Adrenal gland (tissue), 5 donors: ENCODE measurements at regions not wholly inside any gene's neighbourhood (a gene's known extent, or its start where the extent isn't known, plus 50 kb on each side); places are given as distances from the start of the nearest gene placed in this dataset.

Source experiments
- POLR2A ChIP-seq, 2 donors: fragments of 450-650 bp; IDR thresholded peaks; one replicate each; pipeline ENCODE4 v1.6.1; 2017; ENCODE audit warnings: antibody characterized with exemption in 2 of 2, mild to moderate bottlenecking in 2 of 2, moderate library complexity in 1 of 2
- TF ChIP-seq, protein P1 (sequence below), 6 experiments: fragments of 450-650 bp in 4 of 6; fragments of 200-600 bp in 2 of 6; sonication (generic) in 1 of 6; IDR thresholded peaks; 1 replicate in 5 of 6; 2 replicates in 1 of 6; pipeline versions ENCODE4 v1.5.1 to v1.8.0; 2016 to 2021; ENCODE audit warnings: antibody characterized with exemption in 6 of 6, mild to moderate bottlenecking in 2 of 6, moderate library complexity in 1 of 6
- donor health status: DM: no; HTN: no; CAD: no.

- TF ChIP-seq, protein P1, sequence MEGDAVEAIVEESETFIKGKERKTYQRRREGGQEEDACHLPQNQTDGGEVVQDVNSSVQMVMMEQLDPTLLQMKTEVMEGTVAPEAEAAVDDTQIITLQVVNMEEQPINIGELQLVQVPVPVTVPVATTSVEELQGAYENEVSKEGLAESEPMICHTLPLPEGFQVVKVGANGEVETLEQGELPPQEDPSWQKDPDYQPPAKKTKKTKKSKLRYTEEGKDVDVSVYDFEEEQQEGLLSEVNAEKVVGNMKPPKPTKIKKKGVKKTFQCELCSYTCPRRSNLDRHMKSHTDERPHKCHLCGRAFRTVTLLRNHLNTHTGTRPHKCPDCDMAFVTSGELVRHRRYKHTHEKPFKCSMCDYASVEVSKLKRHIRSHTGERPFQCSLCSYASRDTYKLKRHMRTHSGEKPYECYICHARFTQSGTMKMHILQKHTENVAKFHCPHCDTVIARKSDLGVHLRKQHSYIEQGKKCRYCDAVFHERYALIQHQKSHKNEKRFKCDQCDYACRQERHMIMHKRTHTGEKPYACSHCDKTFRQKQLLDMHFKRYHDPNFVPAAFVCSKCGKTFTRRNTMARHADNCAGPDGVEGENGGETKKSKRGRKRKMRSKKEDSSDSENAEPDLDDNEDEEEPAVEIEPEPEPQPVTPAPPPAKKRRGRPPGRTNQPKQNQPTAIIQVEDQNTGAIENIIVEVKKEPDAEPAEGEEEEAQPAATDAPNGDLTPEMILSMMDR (IDR thresholded peaks at IDR 0.05), result no peak
- no peak for TF ChIP-seq POLR2A (IDR thresholded peaks at IDR 0.05)
These were observed 264.9 kb downstream of the LTN1 start for GRCh38 chr21:28727809-28728208.
